ENCODE measurements at regions not wholly inside any gene's neighbourhood (a gene's known extent, or its start where the extent isn't known, plus 50 kb on each side); places are given as distances from the start of the nearest gene placed in this dataset.

DNA sequence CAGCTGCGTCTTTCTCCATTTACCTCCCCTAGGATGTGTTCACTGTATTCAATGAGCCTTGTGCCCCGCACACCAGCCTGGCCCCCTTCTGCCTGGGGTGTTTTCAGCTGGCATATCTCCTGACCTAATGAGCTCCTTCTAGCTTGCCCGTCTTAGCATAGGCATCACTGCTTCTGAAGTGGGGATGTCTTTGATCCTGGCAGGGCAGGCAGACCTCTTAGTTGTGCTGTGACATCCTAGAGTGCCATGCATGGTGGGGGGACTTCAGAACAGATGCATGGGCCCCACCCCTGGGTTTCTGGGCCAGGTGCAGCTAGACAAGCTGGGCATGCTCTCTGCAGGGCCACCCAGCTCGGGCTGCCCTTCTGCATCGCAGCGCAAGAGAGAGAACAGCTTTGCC is 172.7 kb downstream of the GADD45G start:
- TF ChIP-seq, protein P1, sequence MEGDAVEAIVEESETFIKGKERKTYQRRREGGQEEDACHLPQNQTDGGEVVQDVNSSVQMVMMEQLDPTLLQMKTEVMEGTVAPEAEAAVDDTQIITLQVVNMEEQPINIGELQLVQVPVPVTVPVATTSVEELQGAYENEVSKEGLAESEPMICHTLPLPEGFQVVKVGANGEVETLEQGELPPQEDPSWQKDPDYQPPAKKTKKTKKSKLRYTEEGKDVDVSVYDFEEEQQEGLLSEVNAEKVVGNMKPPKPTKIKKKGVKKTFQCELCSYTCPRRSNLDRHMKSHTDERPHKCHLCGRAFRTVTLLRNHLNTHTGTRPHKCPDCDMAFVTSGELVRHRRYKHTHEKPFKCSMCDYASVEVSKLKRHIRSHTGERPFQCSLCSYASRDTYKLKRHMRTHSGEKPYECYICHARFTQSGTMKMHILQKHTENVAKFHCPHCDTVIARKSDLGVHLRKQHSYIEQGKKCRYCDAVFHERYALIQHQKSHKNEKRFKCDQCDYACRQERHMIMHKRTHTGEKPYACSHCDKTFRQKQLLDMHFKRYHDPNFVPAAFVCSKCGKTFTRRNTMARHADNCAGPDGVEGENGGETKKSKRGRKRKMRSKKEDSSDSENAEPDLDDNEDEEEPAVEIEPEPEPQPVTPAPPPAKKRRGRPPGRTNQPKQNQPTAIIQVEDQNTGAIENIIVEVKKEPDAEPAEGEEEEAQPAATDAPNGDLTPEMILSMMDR (IDR thresholded peaks at IDR 0.05), result no peak

- TF ChIP-seq, protein P1 (IDR thresholded peaks at IDR 0.05), result no peak
Measured at GRCh38 chr9:89778100-89779090, 173.6 kb downstream of the GADD45G start.

DNA sequence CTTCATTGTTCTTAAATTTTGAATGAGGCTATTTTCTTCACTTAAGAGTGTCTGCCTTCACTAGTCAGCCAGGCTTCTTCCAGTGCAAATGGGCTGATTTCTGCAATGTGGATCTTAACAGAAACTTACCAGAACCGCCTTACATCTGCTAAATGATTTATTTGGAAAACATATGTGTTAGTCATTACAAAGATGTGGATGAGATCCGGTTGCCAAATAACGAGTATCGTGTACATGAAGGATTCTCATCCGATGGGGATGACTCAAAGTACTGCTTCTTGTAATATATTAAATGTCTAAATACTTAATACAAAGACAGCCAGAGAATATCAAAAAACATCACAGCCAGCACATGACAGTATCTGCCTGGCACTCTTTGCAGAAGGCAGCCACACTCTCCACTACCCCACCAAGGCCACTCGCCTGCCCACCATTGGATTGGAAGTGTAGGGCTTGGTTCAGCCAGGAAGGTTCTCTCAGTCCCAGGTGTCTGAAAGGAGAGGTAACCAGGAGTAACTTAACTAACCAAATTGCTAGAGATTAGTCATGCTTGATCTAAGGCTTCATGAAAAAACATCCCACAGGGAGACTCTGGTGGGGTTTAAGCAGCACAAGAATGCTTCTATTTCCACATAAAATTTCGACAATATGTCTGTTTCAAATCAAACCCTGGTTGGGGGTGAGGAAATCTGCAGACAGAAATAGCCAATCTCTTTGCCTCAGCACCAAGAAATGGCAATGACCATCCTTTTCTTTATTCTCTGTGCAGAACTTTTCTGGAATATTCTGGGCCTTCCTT is 174.8 kb downstream of the GADD45G start:
- TF ChIP-seq, protein P1 (IDR thresholded peaks at IDR 0.05), result no peak

DNA sequence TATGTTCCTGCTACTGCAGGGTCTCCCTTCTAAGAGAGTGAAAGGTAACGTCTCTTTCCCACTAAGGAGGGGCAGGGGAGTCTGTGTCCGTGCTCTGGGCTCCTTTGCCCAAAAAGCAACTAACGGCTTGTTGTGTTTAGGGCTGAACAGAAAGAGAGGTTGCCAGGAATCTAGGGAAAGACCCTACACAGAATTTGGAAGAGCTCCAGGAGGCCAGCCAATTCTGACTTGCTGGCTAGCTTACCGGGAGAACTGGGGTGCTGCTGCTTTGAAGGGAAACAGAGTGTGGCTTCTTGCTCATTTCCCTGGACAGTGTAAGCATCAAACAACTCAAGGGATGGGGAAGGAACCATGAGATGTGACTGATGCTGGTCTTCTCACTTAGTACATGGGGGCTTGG is 176.1 kb downstream of the GADD45G start:
- TF ChIP-seq, protein P1 (IDR thresholded peaks at IDR 0.05), result no peak

- TF ChIP-seq, protein P1 (IDR thresholded peaks at IDR 0.05), result no peak
Measured at GRCh38 chr9:89781838-89782540, 177.2 kb downstream of the GADD45G start.

GRCh38 chr9:89786655-89787054 is 181.8 kb downstream of the GADD45G start:
- TF ChIP-seq, protein P1 (IDR thresholded peaks at IDR 0.05), result no peak

- TF ChIP-seq, protein P1 (IDR thresholded peaks at IDR 0.05), result no peak
Measured at GRCh38 chr9:89787595-89787994, 182.8 kb downstream of the GADD45G start.
